AG04450 (cell line): ENCODE measurements at regions not wholly inside any gene's neighbourhood (a gene's known extent, or its start where the extent isn't known, plus 50 kb on each side); places are given as distances from the start of the nearest gene placed in this dataset.
"Not testable (repeated sequence)": the region's sequence is repeated elsewhere in the genome, so short reads cannot be mapped to it uniquely, and the experiment has no call there.

Experiments used
- CTCF ChIA-PET: fragments of 300-600, 350-600 bp; formaldehyde crosslinking; extraction: SDS; loops from one replicate; lab custom pipeline; 2022; ENCODE audit warnings: antibody characterized with exemption, inconsistent platforms; lab: Charles Lee
- POLR2A ChIA-PET: fragments of 350-600 bp; formaldehyde crosslinking; extraction: SDS; loops from one replicate; lab custom pipeline; 2021; ENCODE audit warnings: antibody characterized with exemption, inconsistent platforms; lab: Yijun Ruan, JAX
- DNase-seq: peaks from one replicate; pipeline ENCODE4 v3.0.0-alpha.2; 2011; ENCODE audit warnings: low read depth, low spot score
- H3K27ac ChIP-seq: one replicate; pipeline ENCODE4 v1.5.1; 2012; ENCODE audit warnings: low read depth, low read length, control low read depth
- H3K27me3 ChIP-seq: one replicate; pipeline ENCODE4 v1.6.0; 2012; ENCODE audit warnings: low read length; ENCODE audit not compliant: control insufficient read depth, insufficient read depth
- H3K4me3 ChIP-seq: 2 replicates; pipeline ENCODE4 v1.5.1; 2011; ENCODE audit warnings: mild to moderate bottlenecking, low read depth, low read length, control low read depth
- H3K9me3 ChIP-seq: 2 replicates; pipeline ENCODE4 v1.5.1; 2012; ENCODE audit warnings: low read length; ENCODE audit not compliant: control insufficient read depth, insufficient read depth
- TF ChIP-seq, protein P1 (sequence below): IDR thresholded peaks from 2 replicates; pipeline ENCODE4 v1.5.1; 2011; ENCODE audit warnings: low read depth, low read length, control low read depth, inconsistent platforms

DNA sequence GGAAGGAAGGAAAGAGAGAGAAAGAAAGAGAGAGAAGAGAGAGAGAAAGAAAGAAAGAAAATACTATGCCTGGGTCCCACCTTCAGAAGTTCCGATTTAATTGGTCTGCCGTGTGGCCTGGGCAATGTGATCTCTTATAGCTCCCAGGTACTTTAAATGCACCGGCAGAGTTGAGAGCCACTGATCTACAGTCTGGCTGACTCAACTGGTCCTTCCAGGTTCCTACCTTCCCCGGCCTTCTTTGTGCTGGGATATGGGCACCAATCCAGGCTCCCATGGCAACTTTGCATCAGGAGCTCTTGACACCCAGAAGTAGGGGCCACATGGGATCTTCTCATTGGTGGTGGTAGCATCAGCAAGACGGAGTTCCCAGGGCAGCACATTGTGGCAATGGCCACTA is 186.5 kb upstream of the ATP6AP2 start:
- TF ChIP-seq, protein P1, sequence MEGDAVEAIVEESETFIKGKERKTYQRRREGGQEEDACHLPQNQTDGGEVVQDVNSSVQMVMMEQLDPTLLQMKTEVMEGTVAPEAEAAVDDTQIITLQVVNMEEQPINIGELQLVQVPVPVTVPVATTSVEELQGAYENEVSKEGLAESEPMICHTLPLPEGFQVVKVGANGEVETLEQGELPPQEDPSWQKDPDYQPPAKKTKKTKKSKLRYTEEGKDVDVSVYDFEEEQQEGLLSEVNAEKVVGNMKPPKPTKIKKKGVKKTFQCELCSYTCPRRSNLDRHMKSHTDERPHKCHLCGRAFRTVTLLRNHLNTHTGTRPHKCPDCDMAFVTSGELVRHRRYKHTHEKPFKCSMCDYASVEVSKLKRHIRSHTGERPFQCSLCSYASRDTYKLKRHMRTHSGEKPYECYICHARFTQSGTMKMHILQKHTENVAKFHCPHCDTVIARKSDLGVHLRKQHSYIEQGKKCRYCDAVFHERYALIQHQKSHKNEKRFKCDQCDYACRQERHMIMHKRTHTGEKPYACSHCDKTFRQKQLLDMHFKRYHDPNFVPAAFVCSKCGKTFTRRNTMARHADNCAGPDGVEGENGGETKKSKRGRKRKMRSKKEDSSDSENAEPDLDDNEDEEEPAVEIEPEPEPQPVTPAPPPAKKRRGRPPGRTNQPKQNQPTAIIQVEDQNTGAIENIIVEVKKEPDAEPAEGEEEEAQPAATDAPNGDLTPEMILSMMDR = no peak
- no peak overlapping the region for H3K4me3 ChIP-seq
- ChIA-PET CTCF (no interaction called here), POLR2A (no interaction called here)
- no peaks in the 10 kb centered on the region for H3K27me3 ChIP-seq
- H3K9me3 ChIP-seq = no peaks in the 10 kb centered on the region
- DNase-seq = no peak
- no peak overlapping the region for H3K27ac ChIP-seq

DNA sequence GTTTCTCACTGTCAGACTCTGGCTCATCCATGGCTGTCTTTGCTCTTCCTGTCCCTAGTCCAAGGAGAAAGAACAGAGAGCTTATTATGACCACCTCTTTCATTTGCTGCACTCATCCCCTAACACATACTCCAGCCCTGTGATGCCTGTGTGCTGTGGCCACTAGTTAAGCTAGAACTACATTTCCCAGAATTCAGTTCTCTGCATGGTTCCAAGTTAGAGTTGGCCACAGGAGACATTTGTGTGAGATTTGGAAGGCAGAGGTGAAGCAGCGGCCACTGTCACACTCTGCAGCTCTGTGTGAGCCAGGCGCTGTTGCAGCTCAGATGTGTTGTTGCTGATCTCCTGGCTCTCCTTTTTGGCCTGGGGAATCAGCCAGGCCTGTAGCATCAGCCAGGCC is 188.2 kb upstream of the ATP6AP2 start:
- ChIA-PET CTCF (no interaction called here), POLR2A (no interaction called here)
- H3K27me3 ChIP-seq = no peaks in the 10 kb centered on the region
- no peak overlapping the region for H3K4me3 ChIP-seq
- no peak for DNase-seq
- TF ChIP-seq, protein P1 = no peak
- no peaks in the 10 kb centered on the region for H3K9me3 ChIP-seq
- H3K27ac ChIP-seq = no peak overlapping the region

DNA sequence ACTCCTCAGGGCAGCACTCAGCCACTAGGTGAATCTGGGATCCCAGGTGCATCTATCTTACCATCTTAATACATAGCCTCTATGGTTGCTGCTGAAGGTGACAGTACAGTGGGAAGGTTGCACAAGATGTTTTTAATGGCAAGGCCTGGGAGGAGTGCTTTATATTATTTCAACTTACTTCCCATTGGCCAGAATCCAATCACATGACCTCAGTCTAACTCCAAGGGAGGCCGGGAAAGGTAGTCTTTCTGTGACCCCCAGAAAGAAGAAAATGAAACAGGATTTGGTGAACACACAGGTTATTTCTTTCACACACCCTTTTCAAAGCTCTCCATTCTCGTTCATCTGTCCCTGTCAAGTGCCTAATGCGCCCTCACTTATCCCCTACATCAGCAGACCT is 189.1 kb upstream of the ATP6AP2 start:
- CTCF ChIA-PET = no interaction called here
- H3K27ac ChIP-seq = no peak overlapping the region
- H3K27me3 ChIP-seq = no peaks in the 10 kb centered on the region
- no peak overlapping the region for H3K4me3 ChIP-seq
- TF ChIP-seq, protein P1 = no peak
- H3K9me3 ChIP-seq = no peaks in the 10 kb centered on the region
- DNase-seq = no peak
- POLR2A ChIA-PET = no interaction called here

DNA sequence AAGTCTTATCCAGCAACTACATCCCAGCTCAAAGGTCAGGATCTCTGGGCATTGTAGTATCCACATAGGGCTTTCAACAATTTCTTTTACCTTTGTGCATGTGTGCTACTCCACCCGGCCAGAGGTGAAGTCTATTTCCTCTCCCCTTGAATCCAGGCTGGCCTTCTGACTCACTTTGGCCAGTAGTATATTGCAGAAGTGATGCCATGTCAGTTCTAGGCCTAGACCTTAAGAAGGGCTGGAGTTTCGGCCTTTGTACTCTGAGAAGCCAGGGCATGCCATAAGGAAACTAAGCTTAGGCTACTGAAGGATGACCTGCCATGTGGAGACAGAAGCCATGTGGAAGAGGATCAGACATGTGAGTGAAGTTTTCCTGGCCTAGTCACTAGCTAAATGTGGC is 191.2 kb upstream of the ATP6AP2 start:
- POLR2A ChIA-PET = no interaction called here
- no peak for DNase-seq
- H3K27me3 ChIP-seq = no peaks in the 10 kb centered on the region
- TF ChIP-seq, protein P1 = no peak
- CTCF ChIA-PET = no interaction called here
- H3K27ac ChIP-seq = no peak overlapping the region
- H3K4me3 ChIP-seq = no peak overlapping the region
- no peaks in the 10 kb centered on the region for H3K9me3 ChIP-seq

DNA sequence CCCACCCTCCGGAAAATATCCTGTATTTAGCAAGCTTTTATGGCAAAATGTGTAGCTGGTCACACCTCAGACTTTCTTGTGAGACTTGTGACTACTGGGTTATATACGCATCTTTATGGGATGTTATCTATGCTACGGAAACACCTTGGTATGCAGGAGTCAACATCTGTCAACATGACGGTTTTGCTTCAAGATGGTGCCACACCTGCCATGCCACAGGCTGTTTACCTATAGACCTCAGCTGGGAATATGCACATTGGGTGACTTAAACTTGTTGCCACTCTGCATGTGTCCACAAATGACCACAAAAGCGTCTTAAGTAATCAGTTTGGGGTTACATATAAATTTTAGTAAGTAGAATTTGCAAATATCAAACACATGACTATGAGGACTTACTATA is 192.3 kb upstream of the ATP6AP2 start:
- TF ChIP-seq, protein P1 = no peak
- H3K27ac ChIP-seq = no peak overlapping the region
- POLR2A ChIA-PET = interaction anchor here (0.6 kb wide), 1 partner anchor 732 kb away, joined by 3 read pairs; no protein-coding TSS in a partner anchor
- H3K4me3 ChIP-seq = no peak overlapping the region
- CTCF ChIA-PET = no interaction called here
- H3K9me3 ChIP-seq = no peaks in the 10 kb centered on the region
- H3K27me3 ChIP-seq = no peaks in the 10 kb centered on the region
- DNase-seq = no peak

DNA sequence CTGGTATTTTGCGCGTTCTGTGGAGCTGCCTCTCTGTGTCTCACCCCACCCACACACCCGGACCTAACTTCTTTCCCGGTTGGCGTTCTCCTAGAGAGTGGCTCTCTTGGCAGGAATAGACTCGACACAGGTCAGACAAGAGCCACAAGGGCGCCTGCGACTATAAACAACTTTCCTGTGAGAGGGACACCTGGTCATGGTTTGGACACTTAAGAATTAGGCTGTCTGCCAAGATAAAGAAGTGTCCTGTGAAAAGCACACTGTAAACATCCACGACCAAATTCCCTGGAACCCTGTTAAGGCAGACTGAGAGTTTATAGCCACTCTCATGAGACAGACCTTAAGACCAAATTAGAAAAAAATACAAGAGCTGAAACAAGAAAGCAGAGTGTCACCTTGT is 192.9 kb upstream of the ATP6AP2 start:
- H3K9me3 ChIP-seq, H3K27me3 ChIP-seq, DNase-seq, POLR2A ChIA-PET, CTCF ChIA-PET, H3K4me3 ChIP-seq, H3K27ac ChIP-seq: not testable (repeated sequence)

DNA sequence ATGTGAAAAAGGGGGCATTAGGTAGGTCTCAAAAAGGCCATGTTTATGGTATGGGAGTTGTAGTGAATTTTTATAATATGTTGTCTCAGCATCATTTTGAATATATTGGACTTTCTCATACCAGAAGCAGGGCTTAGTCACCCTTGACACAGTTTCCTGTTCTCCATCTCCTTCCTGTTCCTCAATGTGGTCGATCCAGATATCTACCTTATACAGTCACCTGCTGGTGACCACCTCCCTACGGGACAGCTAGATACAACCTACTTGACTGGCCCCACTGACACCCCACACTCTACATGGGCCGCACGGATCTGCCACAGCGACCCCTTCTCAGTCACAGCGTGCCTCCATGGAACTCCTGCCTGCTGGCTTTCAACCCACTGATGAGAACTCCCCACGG is 193.5 kb upstream of the ATP6AP2 start:
- H3K4me3 ChIP-seq, H3K27me3 ChIP-seq, CTCF ChIA-PET: not testable (repeated sequence)

More for the DNA sequence above, 193.5 kb upstream of the ATP6AP2 start:
- POLR2A ChIA-PET, DNase-seq, H3K9me3 ChIP-seq, H3K27ac ChIP-seq: not testable (repeated sequence)
